H1 (cell line): ENCODE measurements at regions not wholly inside any gene's neighbourhood (a gene's known extent, or its start where the extent isn't known, plus 50 kb on each side); places are given as distances from the start of the nearest gene placed in this dataset.

Experiments used
- CBX8 ChIP-seq: fragments of 300-800, 300-1000 bp; sonication (generic); IDR thresholded peaks from 2 replicates; pipeline ENCODE4 v1.7.1; 2016; ENCODE audit warnings: low read depth, low read length, borderline replicate concordance
- CHD2 ChIP-seq: IDR thresholded peaks from 2 replicates; pipeline ENCODE4 v1.6.1; 2012; ENCODE audit warnings: low read length, improper control_type of control experiment
- CTCF ChIP-seq, 3 experiments: IDR thresholded peaks; 1 replicate in 2 of 3; 2 replicates in 1 of 3; pipeline versions ENCODE4 v1.5.1 to v1.6.1; 2011; ENCODE audit warnings: low read length in 3 of 3, mild to moderate bottlenecking in 3 of 3, inconsistent platforms in 2 of 3, low read depth in 1 of 3, moderate library complexity in 1 of 3; ENCODE audit not compliant: insufficient read depth in 1 of 3; ENCODE audit errors: control extremely low read depth in 1 of 3
- EZH2 ChIP-seq: fragments of 200-600 bp; sonication (generic); IDR thresholded peaks from 2 replicates; pipeline ENCODE4 v1.7.1; 2012; ENCODE audit warnings: low read depth, mild to moderate bottlenecking, moderate library complexity, low read length, inconsistent platforms; ENCODE audit not compliant: severe bottlenecking
- KDM1A ChIP-seq: fragments of 200-600, 300-600 bp; sonication (generic); IDR thresholded peaks from 2 replicates; pipeline ENCODE4 v1.7.1; 2016; ENCODE audit warnings: mild to moderate bottlenecking, low read length, borderline replicate concordance
- MAFK ChIP-seq: IDR thresholded peaks from 2 replicates; pipeline ENCODE4 v1.6.1; 2012; ENCODE audit warnings: low read depth, mild to moderate bottlenecking, improper control_type of control experiment, low read length
- MAX ChIP-seq: IDR thresholded peaks from 2 replicates; pipeline ENCODE4 v1.6.1; 2012; ENCODE audit warnings: inconsistent platforms
- POLR2A ChIP-seq, 2 experiments: IDR thresholded peaks; 1 replicate in 1 of 2; 2 replicates in 1 of 2; pipeline ENCODE4 v1.6.1; 2011; ENCODE audit warnings: low read depth in 2 of 2, low read length in 2 of 2, mild to moderate bottlenecking in 2 of 2; ENCODE audit errors: control extremely low read depth in 1 of 2
- POLR2AphosphoS5 ChIP-seq: IDR thresholded peaks from 2 replicates; pipeline ENCODE4 v1.6.1; 2011; ENCODE audit warnings: low read depth, low read length
- POU5F1 ChIP-seq: IDR thresholded peaks from 2 replicates; pipeline ENCODE4 v1.6.1; 2011; ENCODE audit warnings: low read depth, mild to moderate bottlenecking, low read length, moderate library complexity
- RAD21 ChIP-seq, 2 experiments: IDR thresholded peaks in 1 of 2; conservative IDR thresholded peaks in 1 of 2; 2 replicates each; pipeline ENCODE4 v1.6.1; 2011; ENCODE audit warnings: low read depth in 2 of 2, low read length in 2 of 2, improper control_type of control experiment in 1 of 2, inconsistent platforms in 1 of 2, mild to moderate bottlenecking in 1 of 2, moderate library complexity in 1 of 2
- RFX5 ChIP-seq: IDR thresholded peaks from 2 replicates; pipeline ENCODE4 v1.6.1; 2011; ENCODE audit warnings: low read depth, low read length, improper control_type of control experiment, borderline replicate concordance
- SIN3A ChIP-seq, 2 experiments: IDR thresholded peaks in 1 of 2; conservative IDR thresholded peaks in 1 of 2; 2 replicates each; pipeline ENCODE4 v1.6.1; 2011 to 2012; ENCODE audit warnings: low read length in 2 of 2, improper control_type of control experiment in 1 of 2, low read depth in 1 of 2, mild to moderate bottlenecking in 1 of 2
- SP1 ChIP-seq: IDR thresholded peaks from 2 replicates; pipeline ENCODE4 v1.6.1; 2011; ENCODE audit warnings: low read depth, low read length

GRCh38 chr4:136965478-136965877 is 566.8 kb downstream of the PCDH18 start:
- no peak for TF ChIP-seq CTCF (IDR thresholded peaks at IDR 0.05; ENCODE audit: control extremely low read depth in 1 of 3, insufficient read depth in 1 of 3, low read depth in 1 of 3, low read length in 3 of 3)
- no peak for TF ChIP-seq SIN3A (conservative IDR thresholded peaks at IDR 0.05 in 1 of 2, IDR thresholded peaks at IDR 0.05 in 1 of 2; ENCODE audit: low read depth in 1 of 2, low read length in 2 of 2)
- no peak for TF ChIP-seq SP1
- TF ChIP-seq POLR2A (IDR thresholded peaks at IDR 0.05; ENCODE audit: control extremely low read depth in 1 of 2, low read depth in 2 of 2, low read length in 2 of 2), result no peak
- TF ChIP-seq POLR2AphosphoS5, result no peak
- no peak for TF ChIP-seq MAFK
- TF ChIP-seq RFX5, result no peak
- no peak for TF ChIP-seq KDM1A
- TF ChIP-seq POU5F1, result no peak
- TF ChIP-seq MAX, result no peak
- no peak for TF ChIP-seq EZH2
- TF ChIP-seq CHD2, result no peak
- TF ChIP-seq RAD21 (IDR thresholded peaks at IDR 0.05 in 1 of 2, conservative IDR thresholded peaks at IDR 0.05 in 1 of 2; ENCODE audit: low read depth in 2 of 2, low read length in 2 of 2), result no peak
- no peak for TF ChIP-seq CBX8
